HepG2 (cell line): ENCODE measurements at regions not wholly inside any gene's neighbourhood (a gene's known extent, or its start where the extent isn't known, plus 50 kb on each side); places are given as distances from the start of the nearest gene placed in this dataset.

Experiments
- ATAC-seq: fragments of 200-7000 bp; cut with Tn5 transposase; 3 replicates; pipeline ENCODE4 v1.9.1; 2020; ENCODE audit warnings: mild to moderate bottlenecking, moderate library complexity
- BruUV-seq: library from RNA; stranded (reverse); fragments of 400-500 nt; replicated peaks from 2 replicates; lab custom pipeline; 2021; lab: Mats Ljungman, UMichigan
- CTCF ChIA-PET: fragments of 300-600 bp; formaldehyde crosslinking; extraction: SDS; loops from one replicate; lab custom pipeline; 2021; ENCODE audit warnings: low total read pairs, inconsistent platforms, low intra/inter-chr PET ratio; lab: Yijun Ruan, JAX
- POLR2A ChIA-PET: fragments of 350-600 bp; sonication (Branson Sonifier 250); formaldehyde crosslinking; loops from one replicate; lab custom pipeline; 2020; ENCODE audit warnings: antibody characterized with exemption, inconsistent platforms; lab: Yijun Ruan, JAX
- DNase-seq: peaks from one replicate; pipeline ENCODE4 v3.0.0-alpha.2; 2015; ENCODE audit warnings: low spot score
- FAIRE-seq: peaks from 3 replicates; lab custom pipeline; 2011; peaks lifted over from hg19 to GRCh38; lab: Jason Lieb, UNC
- H2AFZ ChIP-seq: one replicate; pipeline ENCODE4 v1.6.1; 2011; ENCODE audit warnings: low read length, inconsistent platforms
- H3K27ac ChIP-seq: fragments of 300-600 bp; 3 replicates; pipeline ENCODE4 v1.8.0; 2011; ENCODE audit warnings: mixed run types, mild to moderate bottlenecking, mixed read lengths, low read length, inconsistent platforms; ENCODE audit not compliant: insufficient read depth; ENCODE audit errors: extremely low read length
- H3K27me3 ChIP-seq, 2 experiments: fragments of 200-600 bp in 1 of 2; 2 replicates in 1 of 2; 3 replicates in 1 of 2; pipeline versions ENCODE4 v1.6.0 to v1.8.0; 2011; ENCODE audit warnings: low read length in 2 of 2, mild to moderate bottlenecking in 2 of 2, moderate library complexity in 2 of 2, inconsistent platforms in 1 of 2; ENCODE audit not compliant: insufficient read depth in 2 of 2, control insufficient read depth in 1 of 2
- H3K36me3 ChIP-seq, 2 experiments: fragments of 200-600 bp in 1 of 2; replicated peaks in 1 of 2; 2 replicates in 1 of 2; 3 replicates in 1 of 2; pipeline versions ENCODE4 v1.5.1 to v1.8.0; 2011; ENCODE audit warnings: low read length in 2 of 2, inconsistent platforms in 1 of 2; ENCODE audit not compliant: insufficient read depth in 2 of 2, control insufficient read depth in 1 of 2
- H3K4me1 ChIP-seq: 2 replicates; pipeline ENCODE4 v1.5.1; 2012; ENCODE audit warnings: low read length, inconsistent platforms; ENCODE audit not compliant: insufficient read depth
- H3K4me2 ChIP-seq: 2 replicates; pipeline ENCODE4 v1.6.0; 2011; ENCODE audit warnings: low read depth, low read length, inconsistent platforms
- H3K4me3 ChIP-seq, 3 experiments: fragments of 200-600 bp in 1 of 3; sonication (generic), shearing (Covaris generic) in 1 of 3; replicated peaks in 1 of 3; 2 replicates each; pipeline ENCODE4 v1.5.1; 2011 to 2016; ENCODE audit warnings: low read length in 3 of 3, inconsistent platforms in 2 of 3, low read depth in 2 of 3, mild to moderate bottlenecking in 2 of 3, control low read depth in 1 of 3, mixed read lengths in 1 of 3; ENCODE audit not compliant: insufficient read depth in 1 of 3
- H3K79me2 ChIP-seq: one replicate; pipeline ENCODE4 v1.6.1; 2011; ENCODE audit warnings: low read length, inconsistent platforms; ENCODE audit not compliant: insufficient read depth
- H3K9ac ChIP-seq: 2 replicates; pipeline ENCODE4 v1.6.0; 2011; ENCODE audit warnings: mild to moderate bottlenecking, low read depth, low read length, inconsistent platforms; ENCODE audit not compliant: insufficient read depth
- H3K9me3 ChIP-seq: 2 replicates; pipeline ENCODE4 v1.5.1; 2012; ENCODE audit warnings: mild to moderate bottlenecking, low read length
- H4K20me1 ChIP-seq: 2 replicates; pipeline ENCODE4 v1.6.0; 2011; ENCODE audit warnings: inconsistent platforms, mild to moderate bottlenecking, low read length, moderate library complexity; ENCODE audit not compliant: insufficient read depth
- CENPX ChIP-seq: sonication (generic); formaldehyde crosslinking; IDR thresholded peaks from 2 replicates; pipeline ENCODE4 v1.9.0; 2021; ENCODE audit warnings: mild to moderate bottlenecking, missing genetic modification reagents, moderate library complexity
- KDM4B ChIP-seq: sonication (generic); formaldehyde crosslinking; IDR thresholded peaks from 2 replicates; pipeline ENCODE4 v1.4.0; 2020; ENCODE audit warnings: missing genetic modification reagents
- NKX3-1 ChIP-seq: sonication (generic); formaldehyde crosslinking; IDR thresholded peaks from 2 replicates; pipeline ENCODE4 v1.5.0; 2020; ENCODE audit warnings: missing genetic modification reagents
- SIX4 ChIP-seq: sonication (generic); formaldehyde crosslinking; IDR thresholded peaks from 2 replicates; pipeline ENCODE4 v1.4.0; 2020; ENCODE audit warnings: missing genetic modification reagents
- ZBTB3 ChIP-seq: sonication (generic); formaldehyde crosslinking; IDR thresholded peaks from 2 replicates; pipeline ENCODE4 v1.4.0; 2020; ENCODE audit warnings: low read depth, mild to moderate bottlenecking, moderate library complexity, missing genetic modification reagents, borderline replicate concordance
- ZFP82 ChIP-seq: sonication (generic); formaldehyde crosslinking; IDR thresholded peaks from 2 replicates; pipeline ENCODE4 v1.5.1; 2020; ENCODE audit warnings: mild to moderate bottlenecking, missing genetic modification reagents, borderline replicate concordance
- ZNF224 ChIP-seq: sonication (generic); formaldehyde crosslinking; IDR thresholded peaks from 2 replicates; pipeline ENCODE4 v1.5.0; 2020; ENCODE audit warnings: mild to moderate bottlenecking, missing genetic modification reagents
- in situ Hi-C: cut with HindIII; loops from 2 replicates; pipeline ENCODE4 v1.10.0; 2017; ENCODE audit warnings: low pct_unique_long_range_greater_than_20kb; ENCODE audit not compliant: extremely low pct_ligation_motif_present
- intact Hi-C: fragments of 100-400 bp; cut with micrococcal nuclease; formaldehyde crosslinking; loops from one replicate; pipeline ENCODE4 v1.10.0; 2022; ENCODE audit not compliant: unreplicated experiment
- TF ChIP-seq, protein P1 (sequence below): IDR thresholded peaks from 2 replicates; pipeline ENCODE4 v1.6.1; 2016; ENCODE audit warnings: low read depth
- TF ChIP-seq, protein P2 (sequence below): sonication (generic); formaldehyde crosslinking; IDR thresholded peaks from 2 replicates; pipeline ENCODE4 v1.5.1; 2020; ENCODE audit warnings: missing genetic modification reagents, mild to moderate bottlenecking, borderline replicate concordance

- TF ChIP-seq, protein P1, sequence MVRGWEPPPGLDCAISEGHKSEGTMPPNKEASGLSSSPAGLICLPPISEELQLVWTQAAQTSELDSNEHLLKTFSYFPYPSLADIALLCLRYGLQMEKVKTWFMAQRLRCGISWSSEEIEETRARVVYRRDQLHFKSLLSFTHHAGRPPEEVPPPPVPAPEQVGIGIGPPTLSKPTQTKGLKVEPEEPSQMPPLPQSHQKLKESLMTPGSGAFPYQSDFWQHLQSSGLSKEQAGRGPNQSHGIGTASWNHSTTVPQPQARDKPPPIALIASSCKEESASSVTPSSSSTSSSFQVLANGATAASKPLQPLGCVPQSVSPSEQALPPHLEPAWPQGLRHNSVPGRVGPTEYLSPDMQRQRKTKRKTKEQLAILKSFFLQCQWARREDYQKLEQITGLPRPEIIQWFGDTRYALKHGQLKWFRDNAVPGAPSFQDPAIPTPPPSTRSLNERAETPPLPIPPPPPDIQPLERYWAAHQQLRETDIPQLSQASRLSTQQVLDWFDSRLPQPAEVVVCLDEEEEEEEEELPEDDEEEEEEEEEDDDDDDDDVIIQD, result no peak
- TF ChIP-seq ZNF224 (CRISPR knock-in tag) (no peak), ZBTB3 (CRISPR knock-in tag) (no peak)
These were observed 321.7 kb downstream of the PPP1R2C start (continued) for GRCh38 chrX:42456176-42456700.

GRCh38 chrX:42450228-42450627, 327.7 kb downstream of the PPP1R2C start:
- DNase-seq, result no peak
- Histone ChIP-seq H3K9me3 (no peaks in the 10 kb centered on the region), H2AFZ (no peak overlapping the region), H3K27me3 (no peaks in the 10 kb centered on the region), H3K79me2 (no peaks in the 10 kb centered on the region), H3K4me1 (no peaks in the 10 kb centered on the region), H3K4me2 (no peak overlapping the region), H3K36me3 (no peaks in the 10 kb centered on the region), H4K20me1 (no peaks in the 10 kb centered on the region), H3K9ac (no peak overlapping the region), H3K4me3 (no peak overlapping the region), H3K27ac (no peak overlapping the region)
- FAIRE-seq, result no peak
- CTCF ChIA-PET, result no interaction called here
- no TSS peak for BruUV-seq
- no peak for TF ChIP-seq NKX3-1 (CRISPR knock-in tag)
- TF ChIP-seq ZFP82 (CRISPR knock-in tag), result no peak
- no peak for TF ChIP-seq SIX4 (CRISPR knock-in tag)
- TF ChIP-seq KDM4B (CRISPR knock-in tag), result no peak
- no peak for TF ChIP-seq CENPX (CRISPR knock-in tag)
- TF ChIP-seq, protein P2, sequence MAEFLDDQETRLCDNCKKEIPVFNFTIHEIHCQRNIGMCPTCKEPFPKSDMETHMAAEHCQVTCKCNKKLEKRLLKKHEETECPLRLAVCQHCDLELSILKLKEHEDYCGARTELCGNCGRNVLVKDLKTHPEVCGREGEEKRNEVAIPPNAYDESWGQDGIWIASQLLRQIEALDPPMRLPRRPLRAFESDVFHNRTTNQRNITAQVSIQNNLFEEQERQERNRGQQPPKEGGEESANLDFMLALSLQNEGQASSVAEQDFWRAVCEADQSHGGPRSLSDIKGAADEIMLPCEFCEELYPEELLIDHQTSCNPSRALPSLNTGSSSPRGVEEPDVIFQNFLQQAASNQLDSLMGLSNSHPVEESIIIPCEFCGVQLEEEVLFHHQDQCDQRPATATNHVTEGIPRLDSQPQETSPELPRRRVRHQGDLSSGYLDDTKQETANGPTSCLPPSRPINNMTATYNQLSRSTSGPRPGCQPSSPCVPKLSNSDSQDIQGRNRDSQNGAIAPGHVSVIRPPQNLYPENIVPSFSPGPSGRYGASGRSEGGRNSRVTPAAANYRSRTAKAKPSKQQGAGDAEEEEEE (CRISPR knock-in tag), result no peak
- ATAC-seq, result no peak
- POLR2A ChIA-PET, result no interaction called here
- in situ Hi-C loops, result no loop called here
- intact Hi-C loops, result no loop called here
